Stimulated activated CD4-positive, alpha-beta T cell treated with anti-CD3 and anti-CD28 coated beads, Interleukin-1b, Interleukin-23, amount 100 ng/mL, for 48 hours (primary cell): ENCODE measurements at regions not wholly inside any gene's neighbourhood (a gene's known extent, or its start where the extent isn't known, plus 50 kb on each side); places are given as distances from the start of the nearest gene placed in this dataset.

Source experiments
- DNase-seq: peaks from one replicate; pipeline ENCODE4 v3.0.0-alpha.2; 2020

DNA sequence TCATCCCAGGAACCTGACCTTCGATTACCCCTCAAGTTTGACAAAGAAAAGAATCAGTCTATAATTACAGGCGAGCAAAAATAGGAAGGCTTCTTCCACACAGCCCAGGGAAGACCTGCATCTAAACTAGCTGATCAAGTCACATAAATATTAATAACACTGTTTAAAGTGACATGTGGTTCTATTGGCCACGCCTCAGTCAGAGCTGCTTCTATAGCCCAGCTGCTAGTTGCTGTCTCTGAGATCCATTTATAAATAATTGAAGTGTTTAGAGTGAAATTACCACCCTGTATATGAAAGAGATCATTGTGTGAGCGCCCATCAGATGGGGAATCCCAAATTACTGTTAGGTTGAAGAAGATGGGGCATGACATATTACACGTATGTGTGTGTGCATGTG, 426.0 kb downstream of the CDH2 start:
- DNase-seq: no peak

GRCh38 chr18:27750014-27750413, 426.9 kb downstream of the CDH2 start:
- no peak for DNase-seq

DNA sequence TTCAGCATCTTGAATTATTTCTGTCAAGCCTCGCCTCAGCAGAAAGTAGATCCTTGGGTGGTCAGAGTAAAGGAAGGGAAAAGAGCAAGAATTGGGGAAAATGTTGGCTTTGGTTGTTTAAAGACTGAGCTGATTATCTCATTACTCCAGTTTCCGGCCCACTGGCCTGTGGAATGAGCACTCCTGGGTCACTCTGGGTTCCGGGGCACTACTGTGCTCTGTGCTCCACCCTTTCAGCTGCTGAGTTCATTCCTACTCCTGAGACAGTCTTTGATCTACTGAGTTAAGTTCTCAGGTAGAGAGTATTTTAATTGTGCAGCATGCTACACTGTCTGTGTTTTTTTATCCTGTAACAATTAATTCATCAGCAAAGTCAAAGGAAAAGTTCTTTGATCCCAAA, 427.7 kb downstream of the CDH2 start:
- DNase-seq: no peak

DNA sequence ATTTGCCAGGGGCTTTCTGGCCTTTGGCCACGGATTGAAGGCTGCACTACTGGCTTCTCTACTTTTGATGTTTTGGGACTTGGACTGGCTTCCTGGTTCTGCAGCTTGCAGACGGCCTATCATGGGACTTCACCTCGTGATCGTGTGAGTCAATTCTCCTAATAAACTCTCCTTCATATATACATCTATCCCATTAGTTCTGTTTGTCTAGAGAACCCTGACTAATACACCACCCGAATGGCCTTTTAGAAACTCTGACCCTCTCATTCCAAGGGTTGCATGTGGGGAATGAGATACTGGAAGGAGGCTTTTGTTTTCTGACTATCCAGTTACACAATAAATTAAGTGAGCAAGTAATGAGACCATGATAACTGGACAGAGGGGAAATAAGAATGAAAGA, 430.7 kb downstream of the CDH2 start:
- no peak for DNase-seq

- DNase-seq: no peak
These were observed 441.8 kb downstream of the CDH2 start for GRCh38 chr18:27735117-27735516.

GRCh38 chr18:27731211-27731610, 445.7 kb downstream of the CDH2 start:
- no peak for DNase-seq

DNA sequence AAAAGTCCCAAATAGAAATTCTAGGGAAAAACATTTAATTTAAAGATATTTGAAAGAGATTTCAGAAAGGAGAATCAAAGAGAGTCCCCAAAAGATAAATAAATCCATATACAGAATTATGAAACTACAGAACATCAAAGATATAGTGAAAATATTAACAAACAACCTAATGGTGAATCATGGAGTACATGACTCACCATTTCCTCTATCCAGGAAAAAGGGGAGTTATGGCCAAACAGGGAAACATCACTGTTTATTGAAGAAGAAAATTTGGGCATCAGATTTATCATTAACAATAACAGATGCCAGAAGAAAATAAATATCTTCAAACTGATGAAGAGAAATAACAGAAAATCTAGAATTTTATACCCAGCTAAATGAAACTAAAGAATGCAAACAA, 448.3 kb downstream of the CDH2 start:
- no peak for DNase-seq

DNA sequence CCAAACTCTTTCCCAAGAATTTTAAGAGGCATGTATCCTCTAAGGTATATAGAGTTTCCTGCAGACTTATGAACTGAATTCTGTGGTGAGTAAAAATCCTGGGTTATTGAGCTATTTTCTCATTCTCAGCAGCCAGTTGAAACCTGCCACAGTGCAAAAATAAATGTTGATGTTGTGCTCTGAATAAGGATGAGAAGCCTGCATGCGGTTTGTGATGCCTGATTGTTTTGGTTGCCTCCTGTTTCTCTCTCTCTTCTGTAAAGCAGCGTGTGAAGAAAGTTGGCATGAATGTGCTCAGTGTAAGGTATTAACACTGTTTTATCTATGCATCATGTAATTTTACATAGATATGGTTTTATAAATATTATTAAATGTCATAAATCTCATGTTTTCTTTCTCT, 452.6 kb downstream of the CDH2 start:
- no peak for DNase-seq

GRCh38 chr18:27723168-27723567, 453.8 kb downstream of the CDH2 start:
- DNase-seq: no peak

GRCh38 chr18:27719680-27720079, 457.2 kb downstream of the CDH2 start:
- no peak for DNase-seq

DNA sequence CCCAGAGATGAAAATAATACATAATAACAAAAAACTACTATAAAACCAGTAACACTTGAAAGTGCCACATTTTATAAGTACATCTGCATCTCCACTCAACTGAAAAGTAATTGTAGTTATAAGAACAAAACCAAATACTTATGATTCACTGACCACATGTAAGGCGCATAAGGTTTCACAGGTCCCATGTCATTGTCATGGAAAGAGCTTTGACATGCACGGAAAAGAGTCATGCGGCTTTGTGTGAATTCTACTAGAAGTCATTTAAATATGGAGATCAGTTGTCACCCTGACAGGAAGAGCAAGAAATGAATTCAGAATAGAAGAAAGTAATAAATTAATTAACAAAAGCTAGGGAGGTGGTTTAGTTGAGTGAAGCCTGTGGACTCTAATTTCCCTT, 459.1 kb downstream of the CDH2 start:
- no peak for DNase-seq

- no peak for DNase-seq
These were observed 459.7 kb downstream of the CDH2 start for GRCh38 chr18:27717250-27717649.

GRCh38 chr18:27715751-27716150, 461.2 kb downstream of the CDH2 start:
- no peak for DNase-seq

DNA sequence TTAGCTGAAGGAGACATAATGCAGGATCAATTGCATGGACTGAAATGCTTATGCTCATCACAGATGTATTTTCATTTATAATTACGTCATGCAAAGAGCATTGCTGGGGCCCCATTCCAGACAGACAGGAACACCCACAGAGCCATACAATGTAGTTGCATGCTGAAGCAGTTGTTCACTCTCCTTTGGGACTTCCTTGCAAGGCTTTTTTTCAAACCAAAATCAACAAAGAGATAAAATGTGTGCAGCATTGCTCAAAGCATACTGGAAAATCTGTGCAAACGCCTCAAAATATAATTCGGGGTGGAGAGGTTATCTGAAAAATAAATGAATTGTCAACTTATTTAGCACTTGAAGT, 463.2 kb downstream of the CDH2 start:
- no peak for DNase-seq

DNA sequence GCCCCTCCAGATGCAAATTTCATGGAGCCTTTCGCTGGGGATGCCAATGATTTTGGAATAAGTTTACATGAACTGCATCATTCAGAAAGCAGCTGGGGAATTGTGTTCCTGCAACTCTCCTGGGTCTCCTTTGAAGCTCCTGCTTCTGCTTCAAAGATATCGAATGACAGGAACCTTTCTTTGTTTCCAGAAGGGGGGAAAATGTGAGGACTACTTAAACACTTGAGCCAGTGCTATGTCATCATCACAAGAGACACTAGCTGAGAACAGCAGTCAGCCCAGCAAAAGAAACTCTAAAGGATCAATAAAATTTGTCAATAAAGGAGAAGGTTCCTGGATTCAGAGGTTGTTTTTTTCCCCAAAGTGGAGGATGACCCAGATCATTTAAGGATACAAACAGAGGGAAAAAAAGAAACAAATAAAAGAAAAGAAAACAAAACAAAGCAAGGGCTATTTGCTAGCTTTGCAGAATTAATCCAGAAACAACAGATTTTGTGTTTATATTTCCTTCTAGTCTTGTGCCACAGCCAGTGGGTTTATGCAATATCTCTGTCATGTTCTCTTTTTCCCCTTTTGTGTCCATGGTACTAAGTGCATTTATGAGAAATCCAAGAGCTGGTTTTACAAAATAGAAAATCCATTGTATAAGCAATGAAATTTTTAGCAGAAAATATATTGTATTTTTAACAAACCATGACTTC, 463.7 kb downstream of the CDH2 start:
- DNase-seq: no peak

- no peak for DNase-seq
These were observed 464.9 kb downstream of the CDH2 start for GRCh38 chr18:27712066-27712465.

DNA sequence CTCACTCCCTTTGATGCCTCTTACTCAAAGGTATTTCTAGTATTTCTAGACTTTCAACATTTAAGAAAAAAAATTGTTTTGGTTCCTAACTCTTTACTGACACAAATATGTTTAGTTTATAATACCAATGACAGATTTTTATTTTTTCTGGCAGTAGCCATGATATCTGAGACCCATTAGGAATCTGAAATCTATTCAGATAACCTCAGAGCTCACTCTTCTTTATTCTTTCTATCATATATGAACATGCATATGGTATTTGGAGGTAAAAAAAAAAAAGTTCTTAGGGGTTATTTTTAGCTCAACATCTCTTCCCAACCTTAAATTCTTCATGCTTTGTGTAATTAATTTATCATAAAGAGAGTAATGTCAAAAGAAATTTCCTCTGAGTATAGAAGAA, 465.5 kb downstream of the CDH2 start:
- no peak for DNase-seq

GRCh38 chr18:27709344-27709743, 467.6 kb downstream of the CDH2 start:
- DNase-seq: no peak

DNA sequence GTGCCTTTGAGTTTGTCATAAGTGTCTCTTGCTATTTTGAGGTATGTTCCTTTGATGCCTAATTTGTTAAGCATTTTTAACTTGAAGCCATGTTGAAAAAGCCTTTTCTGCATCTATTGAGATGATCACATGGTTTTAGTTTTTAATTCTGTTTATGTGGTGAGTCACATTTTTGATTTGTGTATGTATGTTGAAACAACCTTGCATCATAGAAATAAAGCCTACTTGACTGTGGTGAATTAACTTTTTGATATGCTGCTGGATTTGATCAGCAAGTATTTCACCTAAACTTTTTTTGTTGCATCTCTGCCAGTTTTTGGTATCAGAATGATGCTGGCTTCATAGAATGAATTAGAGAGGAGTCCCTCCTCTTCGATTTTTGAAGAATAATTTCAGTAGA, 469.7 kb downstream of the CDH2 start:
- DNase-seq: no peak

DNA sequence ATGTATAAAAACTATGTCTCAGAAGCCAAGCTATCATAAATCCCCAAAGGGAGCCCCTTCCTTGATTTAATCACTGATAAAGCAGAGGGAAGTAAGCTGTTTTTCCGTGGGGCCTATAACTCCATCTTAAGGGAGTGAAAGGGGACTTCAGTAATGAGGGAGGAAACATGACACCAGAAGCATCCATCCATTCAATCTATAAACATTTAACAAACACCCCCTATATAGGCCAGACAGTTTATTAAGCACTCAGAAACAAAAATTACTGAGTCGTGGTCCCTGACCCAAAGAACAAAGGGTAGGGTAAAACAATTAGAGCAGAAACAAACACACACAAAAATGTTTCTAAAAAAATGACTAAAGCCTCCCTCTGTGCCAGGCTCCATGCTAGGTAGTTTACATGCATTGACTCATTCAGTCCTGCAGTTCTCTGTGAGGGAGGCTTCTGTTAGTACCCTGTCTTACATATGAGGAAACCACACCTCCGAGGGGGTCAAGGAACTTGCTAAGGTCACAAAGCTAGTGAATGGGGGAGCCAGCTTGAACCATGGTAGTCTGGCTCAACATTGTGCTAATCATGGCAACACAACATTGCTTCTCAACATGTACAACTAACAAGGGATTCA, 472.1 kb downstream of the CDH2 start:
- no peak for DNase-seq

GRCh38 chr18:27699137-27699536, 477.8 kb downstream of the CDH2 start:
- DNase-seq: no peak

DNA sequence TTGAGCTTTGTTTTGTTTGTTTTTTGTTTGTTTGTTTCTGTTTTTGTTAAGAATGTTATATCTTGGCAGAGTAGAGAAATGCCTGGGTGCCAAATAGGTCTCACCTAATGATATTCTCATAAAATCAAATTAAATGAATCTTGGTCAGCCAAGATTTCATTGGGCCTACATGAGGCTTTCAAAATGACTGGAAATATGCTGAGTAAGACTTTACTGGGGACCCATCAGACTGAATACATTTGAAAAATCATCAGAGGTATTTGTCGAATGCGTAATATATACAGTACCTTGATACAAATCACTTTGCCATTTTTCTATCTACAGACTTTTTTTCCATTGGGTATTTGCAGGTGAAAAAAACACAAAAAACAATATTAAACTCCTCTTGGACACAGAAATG, 480.8 kb downstream of the CDH2 start:
- DNase-seq: no peak

- no peak for DNase-seq
These were observed 481.4 kb downstream of the CDH2 start for GRCh38 chr18:27695503-27695902.

DNA sequence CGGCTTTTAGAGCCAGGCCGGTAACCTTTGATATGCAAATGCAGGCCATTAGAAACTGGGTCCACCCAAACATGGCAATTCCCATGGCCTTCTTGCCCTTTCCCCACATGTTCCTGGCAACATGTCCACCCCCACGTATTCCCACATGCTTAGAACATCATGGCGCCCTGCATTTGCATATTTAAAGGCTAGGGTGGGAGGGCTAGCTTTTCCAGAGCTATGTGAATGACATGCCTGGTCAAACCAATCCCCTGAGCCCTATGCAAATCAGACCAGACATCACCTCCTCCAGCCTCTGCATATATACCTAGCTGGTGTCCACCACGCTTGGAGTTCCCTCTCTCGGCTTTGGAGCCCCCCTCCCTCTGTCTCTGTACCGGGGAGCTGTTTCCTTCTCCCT, 481.9 kb downstream of the CDH2 start:
- DNase-seq: no peak

- no peak for DNase-seq
These were observed 488.3 kb downstream of the CDH2 start for GRCh38 chr18:27688581-27688980.
